GM12878 (cell line): ENCODE measurements at regions not wholly inside any gene's neighbourhood (a gene's known extent, or its start where the extent isn't known, plus 50 kb on each side); places are given as distances from the start of the nearest gene placed in this dataset.

ENCODE experiments used
- BCLAF1 ChIP-seq: fragments of 450-650 bp; IDR thresholded peaks from 2 replicates; pipeline ENCODE4 v1.6.1; 2017; ENCODE audit warnings: antibody characterized with exemption, mild to moderate bottlenecking, moderate library complexity
- CTCF ChIP-seq, 3 experiments: IDR thresholded peaks in 2 of 3; conservative IDR thresholded peaks in 1 of 3; 2 replicates each; pipeline ENCODE4 v1.5.1; 2011; ENCODE audit warnings: low read depth in 3 of 3, low read length in 3 of 3, mild to moderate bottlenecking in 3 of 3, control low read depth in 2 of 3, moderate library complexity in 2 of 3, inconsistent platforms in 1 of 3, mixed read lengths in 1 of 3; ENCODE audit not compliant: control insufficient read depth in 2 of 3, insufficient read depth in 1 of 3; ENCODE audit errors: extremely low read depth in 1 of 3
- EP300 ChIP-seq, 2 experiments: fragments of 150-350 bp in 1 of 2; IDR thresholded peaks; 2 replicates each; pipeline ENCODE4 v1.6.1; 2011 to 2012; ENCODE audit warnings: low read depth in 2 of 2, low read length in 2 of 2, borderline replicate concordance in 1 of 2, improper control_type of control experiment in 1 of 2, inconsistent platforms in 1 of 2; ENCODE audit not compliant: control insufficient read depth in 1 of 2
- JUND ChIP-seq: IDR thresholded peaks from 2 replicates; pipeline ENCODE4 v1.6.1; 2012; ENCODE audit warnings: low read depth, mild to moderate bottlenecking, low read length, improper control_type of control experiment, moderate library complexity
- NR2F1 ChIP-seq: fragments of 450-650 bp; conservative IDR thresholded peaks from 2 replicates; pipeline ENCODE4 v1.6.1; 2017; ENCODE audit warnings: mild to moderate bottlenecking
- POLR2A ChIP-seq: IDR thresholded peaks from 2 replicates; pipeline ENCODE4 v1.6.1; 2011; ENCODE audit warnings: low read depth, mild to moderate bottlenecking, low read length
- SP1 ChIP-seq: IDR thresholded peaks from one replicate; pipeline ENCODE4 v1.6.1; 2011; ENCODE audit warnings: low read depth, low read length
- ZZZ3 ChIP-seq: IDR thresholded peaks from 2 replicates; pipeline ENCODE4 v1.6.1; 2011; ENCODE audit warnings: low read depth; ENCODE audit not compliant: control insufficient read depth, insufficient read length

- TF ChIP-seq NR2F1 (no peak), CTCF (IDR thresholded peaks at IDR 0.05 in 2 of 3, conservative IDR thresholded peaks at IDR 0.05 in 1 of 3; ENCODE audit: control insufficient read depth in 2 of 3, extremely low read depth in 1 of 3, insufficient read depth in 1 of 3, low read depth in 3 of 3, low read length in 3 of 3) (no peak), ZZZ3 (no peak), POLR2A (no peak), EP300 (IDR thresholded peaks at IDR 0.05; ENCODE audit: borderline replicate concordance in 1 of 2, control insufficient read depth in 1 of 2, low read depth in 2 of 2, low read length in 2 of 2) (no peak), SP1 (no peak), JUND (no peak), BCLAF1 (no peak)
These were observed 230.5 kb downstream of the ATPSCKMT start for GRCh38 chr5:10019236-10019635.
